Tibial nerve (tissue), 4 donors: ENCODE measurements at regions not wholly inside any gene's neighbourhood (a gene's known extent, or its start where the extent isn't known, plus 50 kb on each side); places are given as distances from the start of the nearest gene placed in this dataset.

Experiments
- DNase-seq, 2 donors: peaks; one replicate each; pipeline ENCODE4 v3.0.0-alpha.2; 2019; ENCODE audit warnings: low spot score in 2 of 2
- H3K27ac ChIP-seq, 4 donors: fragments of 200-600 bp; sonication (generic) in 3 of 4; one replicate each; pipeline ENCODE4 v1.5.1; 2017 to 2019; ENCODE audit warnings: mild to moderate bottlenecking in 1 of 4
- H3K27me3 ChIP-seq, 2 donors: fragments of 200-600 bp; sonication (generic) in 1 of 2; one replicate each; pipeline versions ENCODE4 v1.5.1 to v1.6.0; 2017 to 2019
- H3K36me3 ChIP-seq, 3 donors: fragments of 200-600 bp; sonication (generic); one replicate each; pipeline ENCODE4 v1.5.1; 2018 to 2019
- H3K4me1 ChIP-seq, 4 donors: fragments of 200-600 bp; sonication (generic) in 3 of 4; one replicate each; pipeline ENCODE4 v1.5.1; 2017 to 2019
- H3K4me3 ChIP-seq, 4 donors: fragments of 200-600 bp; sonication (generic) in 3 of 4; one replicate each; pipeline ENCODE4 v1.5.1; 2017 to 2019; ENCODE audit warnings: mild to moderate bottlenecking in 1 of 4, moderate library complexity in 1 of 4
- H3K9me3 ChIP-seq, 4 donors: fragments of 200-600 bp; sonication (generic) in 3 of 4; one replicate each; pipeline ENCODE4 v1.5.1; 2017 to 2019
- EP300 ChIP-seq, 2 donors: sonication (generic); formaldehyde crosslinking; IDR thresholded peaks; one replicate each; pipeline ENCODE4 v1.6.1; 2017; ENCODE audit warnings: antibody characterized with exemption in 2 of 2, mild to moderate bottlenecking in 1 of 2
- POLR2A ChIP-seq, 2 donors: fragments of 450-650 bp; IDR thresholded peaks; one replicate each; pipeline ENCODE4 v1.6.1; 2017; ENCODE audit warnings: antibody characterized with exemption in 2 of 2, mild to moderate bottlenecking in 2 of 2, moderate library complexity in 2 of 2
- WGBS, 2 donors: methylation state at CpG; one replicate each; pipeline ENCODE4 v1.1.5; 2018; 5-methylcytosine and 5-hydroxymethylcytosine counted together
- TF ChIP-seq, protein P1 (sequence below), 5 experiments: fragments of 200-600 bp in 3 of 5; fragments of 450-650 bp in 2 of 5; sonication (generic) in 3 of 5; IDR thresholded peaks; one replicate each; pipeline ENCODE4 v1.5.1; 2016 to 2019; ENCODE audit warnings: antibody characterized with exemption in 5 of 5, mild to moderate bottlenecking in 3 of 5, moderate library complexity in 2 of 5

DNA sequence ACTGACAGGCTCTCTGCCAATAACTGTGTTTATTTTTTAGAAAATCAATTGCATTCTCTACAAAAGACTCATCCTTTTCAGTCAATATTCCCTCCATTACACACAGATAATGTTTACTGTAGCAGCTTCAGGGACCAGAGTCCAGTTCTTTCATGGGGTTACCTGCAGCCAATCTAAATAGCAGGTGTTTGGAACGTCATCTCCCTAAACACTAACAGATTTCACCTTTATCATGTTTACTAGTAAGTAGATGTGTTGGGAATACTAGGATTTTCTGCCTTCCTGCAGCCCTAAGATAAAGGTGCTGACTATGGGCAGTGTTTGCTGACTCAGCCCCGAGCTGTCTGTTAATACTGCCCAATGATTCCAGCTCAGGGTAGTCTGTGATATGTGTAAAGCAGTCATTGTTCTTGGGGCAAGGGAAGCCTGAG is 447.0 kb downstream of the KIF4B start:
- Histone ChIP-seq H3K27ac (no peak overlapping the region), H3K36me3 (no peaks in the 10 kb centered on the region), H3K9me3 (peaks cover 0 to 9% (median 0%) of the 10 kb centered on the region in 4 donors), H3K4me3 (no peak overlapping the region), H3K27me3 (no peaks in the 10 kb centered on the region), H3K4me1 (no peaks in the 10 kb centered on the region)
- no peak for TF ChIP-seq POLR2A (IDR thresholded peaks at IDR 0.05)
- TF ChIP-seq, protein P1, sequence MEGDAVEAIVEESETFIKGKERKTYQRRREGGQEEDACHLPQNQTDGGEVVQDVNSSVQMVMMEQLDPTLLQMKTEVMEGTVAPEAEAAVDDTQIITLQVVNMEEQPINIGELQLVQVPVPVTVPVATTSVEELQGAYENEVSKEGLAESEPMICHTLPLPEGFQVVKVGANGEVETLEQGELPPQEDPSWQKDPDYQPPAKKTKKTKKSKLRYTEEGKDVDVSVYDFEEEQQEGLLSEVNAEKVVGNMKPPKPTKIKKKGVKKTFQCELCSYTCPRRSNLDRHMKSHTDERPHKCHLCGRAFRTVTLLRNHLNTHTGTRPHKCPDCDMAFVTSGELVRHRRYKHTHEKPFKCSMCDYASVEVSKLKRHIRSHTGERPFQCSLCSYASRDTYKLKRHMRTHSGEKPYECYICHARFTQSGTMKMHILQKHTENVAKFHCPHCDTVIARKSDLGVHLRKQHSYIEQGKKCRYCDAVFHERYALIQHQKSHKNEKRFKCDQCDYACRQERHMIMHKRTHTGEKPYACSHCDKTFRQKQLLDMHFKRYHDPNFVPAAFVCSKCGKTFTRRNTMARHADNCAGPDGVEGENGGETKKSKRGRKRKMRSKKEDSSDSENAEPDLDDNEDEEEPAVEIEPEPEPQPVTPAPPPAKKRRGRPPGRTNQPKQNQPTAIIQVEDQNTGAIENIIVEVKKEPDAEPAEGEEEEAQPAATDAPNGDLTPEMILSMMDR (IDR thresholded peaks at IDR 0.05): no peak
- no peak for TF ChIP-seq EP300 (IDR thresholded peaks at IDR 0.05)
- DNase-seq: no peak
- 63 to 67% methylated on average over 2 of the region's 2 CpGs for WGBS, 2 donors

DNA sequence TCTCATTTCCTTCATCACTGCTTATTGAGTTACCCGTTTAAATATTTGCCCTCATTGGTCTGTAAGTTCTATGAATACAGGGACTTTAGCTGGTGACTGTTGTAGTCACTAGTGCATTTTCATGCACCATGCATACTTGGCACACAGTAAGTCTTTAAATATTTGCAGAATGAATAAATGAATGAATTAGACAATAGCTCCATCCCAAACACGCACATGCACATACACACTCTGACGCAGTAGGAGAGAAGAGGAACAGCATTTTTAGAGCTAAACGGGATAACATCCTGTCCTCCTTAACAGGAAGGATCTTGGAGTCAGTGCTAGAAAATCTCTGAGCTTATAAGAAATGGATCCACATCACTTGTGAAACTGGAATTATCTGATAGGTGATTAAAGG is 447.7 kb downstream of the KIF4B start:
- TF ChIP-seq, protein P1 (IDR thresholded peaks at IDR 0.05): no peak
- TF ChIP-seq POLR2A (IDR thresholded peaks at IDR 0.05) (no peak), EP300 (IDR thresholded peaks at IDR 0.05) (no peak)
- peaks cover 0 to 11% (median 0%) of the 10 kb centered on the region in 4 donors for H3K9me3 ChIP-seq
- WGBS, 2 donors: 84 to 88% methylated on average over 4 of the region's 4 CpGs
- no peaks in the 10 kb centered on the region for H3K27me3 ChIP-seq
- H3K27ac ChIP-seq: no peak overlapping the region
- H3K4me3 ChIP-seq: no peak overlapping the region
- H3K4me1 ChIP-seq: no peaks in the 10 kb centered on the region
- H3K36me3 ChIP-seq: no peaks in the 10 kb centered on the region
- no peak for DNase-seq

DNA sequence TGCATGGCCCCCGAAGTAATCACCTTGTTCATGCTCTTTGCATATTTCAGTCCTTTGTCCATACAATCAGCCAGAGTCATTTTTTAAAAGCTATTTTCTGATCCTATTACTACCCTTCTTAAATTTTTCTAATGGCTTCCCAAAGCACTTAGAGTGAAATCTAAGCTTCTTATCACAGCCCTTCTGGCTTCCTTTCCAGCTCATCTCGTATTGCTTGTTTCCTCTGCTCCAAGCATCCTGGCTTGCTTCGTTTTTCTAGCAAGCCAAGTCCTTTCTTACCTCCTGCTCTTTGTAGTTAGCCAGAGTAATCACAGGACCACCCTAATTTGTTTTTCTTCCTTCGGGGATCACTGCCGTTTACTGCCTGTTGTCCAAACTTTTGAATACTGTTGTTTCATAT is 453.3 kb downstream of the KIF4B start:
- no peak for DNase-seq
- TF ChIP-seq EP300 (IDR thresholded peaks at IDR 0.05) (no peak), POLR2A (IDR thresholded peaks at IDR 0.05) (no peak)
- TF ChIP-seq, protein P1 (IDR thresholded peaks at IDR 0.05): no peak
- H3K36me3 ChIP-seq: no peaks in the 10 kb centered on the region
- no peaks in the 10 kb centered on the region for H3K27me3 ChIP-seq
- no peaks in the 10 kb centered on the region for H3K4me1 ChIP-seq
- WGBS, 2 donors: 51 to 63% methylated on average over 5 of the region's 5 CpGs
- peaks cover 0 to 11% (median 0%) of the 10 kb centered on the region in 4 donors for H3K9me3 ChIP-seq
- H3K27ac ChIP-seq: no peak overlapping the region
- no peak overlapping the region for H3K4me3 ChIP-seq

DNA sequence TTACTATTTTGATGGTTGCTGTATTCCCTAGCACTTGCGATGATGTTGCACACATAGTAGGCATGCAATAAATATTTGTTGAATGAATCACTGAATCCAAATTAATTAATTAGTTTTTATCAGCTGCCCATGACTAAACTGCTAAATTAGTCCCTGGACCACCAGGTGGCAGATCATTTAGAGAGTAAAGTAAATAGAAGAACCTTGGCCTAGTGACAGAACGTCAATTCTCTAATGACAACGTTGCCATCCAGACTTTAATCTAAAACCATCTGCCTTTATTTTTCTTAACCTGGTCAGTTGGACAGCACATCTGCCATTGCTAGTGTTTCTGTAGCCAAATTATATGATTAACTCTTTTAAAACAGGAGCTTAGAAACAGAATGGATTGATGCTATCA is 457.5 kb downstream of the KIF4B start:
- Histone ChIP-seq H3K4me3 (no peak overlapping the region), H3K4me1 (no peaks in the 10 kb centered on the region), H3K9me3 (no peaks in the 10 kb centered on the region), H3K27ac (no peak overlapping the region), H3K27me3 (no peaks in the 10 kb centered on the region), H3K36me3 (no peaks in the 10 kb centered on the region)
- WGBS, 2 donors: 75 to 79% methylated on average over 3 of the region's 3 CpGs
- TF ChIP-seq EP300 (IDR thresholded peaks at IDR 0.05) (no peak), POLR2A (IDR thresholded peaks at IDR 0.05) (no peak)
- TF ChIP-seq, protein P1 (IDR thresholded peaks at IDR 0.05): no peak
- DNase-seq: no peak

DNA sequence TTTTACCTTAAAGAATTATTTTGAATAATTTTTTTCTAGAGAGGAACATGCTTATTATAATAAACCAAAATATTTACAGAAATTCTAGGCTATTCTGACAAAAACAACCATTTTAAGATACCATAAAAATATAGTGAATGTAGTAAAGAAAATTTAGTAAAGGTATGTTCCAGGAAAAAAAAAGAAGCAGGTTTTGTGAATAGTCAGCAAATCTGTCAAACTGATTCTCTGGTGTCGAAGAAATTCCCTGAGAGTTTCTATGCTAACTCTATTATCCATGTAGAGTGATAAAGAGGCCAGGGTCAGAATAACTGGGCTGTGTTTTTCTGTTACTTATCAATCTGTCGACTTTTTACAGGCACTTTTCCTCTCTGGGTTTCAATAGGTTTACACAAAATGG is 459.2 kb downstream of the KIF4B start:
- Histone ChIP-seq H3K4me3 (no peak overlapping the region), H3K27me3 (no peaks in the 10 kb centered on the region), H3K4me1 (no peaks in the 10 kb centered on the region), H3K9me3 (peaks cover 0 to 3% (median 0%) of the 10 kb centered on the region in 4 donors), H3K27ac (no peak overlapping the region), H3K36me3 (no peaks in the 10 kb centered on the region)
- 74 to 76% methylated on average over 2 of the region's 2 CpGs for WGBS, 2 donors
- TF ChIP-seq EP300 (IDR thresholded peaks at IDR 0.05) (no peak), POLR2A (IDR thresholded peaks at IDR 0.05) (no peak)
- TF ChIP-seq, protein P1 (IDR thresholded peaks at IDR 0.05): no peak
- DNase-seq: no peak
